Esophagus squamous epithelium (tissue), 4 donors: ENCODE measurements at regions not wholly inside any gene's neighbourhood (a gene's known extent, or its start where the extent isn't known, plus 50 kb on each side); places are given as distances from the start of the nearest gene placed in this dataset.

Source experiments
- POLR2A ChIP-seq, 4 donors: fragments of 450-650 bp; IDR thresholded peaks; one replicate each; pipeline ENCODE4 v1.6.1; 2017; ENCODE audit warnings: antibody characterized with exemption in 4 of 4, mild to moderate bottlenecking in 4 of 4, moderate library complexity in 3 of 4
- TF ChIP-seq, protein P1 (sequence below), 6 experiments: fragments of 450-650 bp in 4 of 6; fragments of 200-600 bp in 2 of 6; sonication (generic) in 2 of 6; IDR thresholded peaks; one replicate each; pipeline ENCODE4 v1.5.1; 2016 to 2019; ENCODE audit warnings: antibody characterized with exemption in 6 of 6, mild to moderate bottlenecking in 4 of 6, moderate library complexity in 4 of 6

GRCh38 chr7:119382726-119383125, 890.2 kb upstream of the KCND2 start:
- TF ChIP-seq, protein P1, sequence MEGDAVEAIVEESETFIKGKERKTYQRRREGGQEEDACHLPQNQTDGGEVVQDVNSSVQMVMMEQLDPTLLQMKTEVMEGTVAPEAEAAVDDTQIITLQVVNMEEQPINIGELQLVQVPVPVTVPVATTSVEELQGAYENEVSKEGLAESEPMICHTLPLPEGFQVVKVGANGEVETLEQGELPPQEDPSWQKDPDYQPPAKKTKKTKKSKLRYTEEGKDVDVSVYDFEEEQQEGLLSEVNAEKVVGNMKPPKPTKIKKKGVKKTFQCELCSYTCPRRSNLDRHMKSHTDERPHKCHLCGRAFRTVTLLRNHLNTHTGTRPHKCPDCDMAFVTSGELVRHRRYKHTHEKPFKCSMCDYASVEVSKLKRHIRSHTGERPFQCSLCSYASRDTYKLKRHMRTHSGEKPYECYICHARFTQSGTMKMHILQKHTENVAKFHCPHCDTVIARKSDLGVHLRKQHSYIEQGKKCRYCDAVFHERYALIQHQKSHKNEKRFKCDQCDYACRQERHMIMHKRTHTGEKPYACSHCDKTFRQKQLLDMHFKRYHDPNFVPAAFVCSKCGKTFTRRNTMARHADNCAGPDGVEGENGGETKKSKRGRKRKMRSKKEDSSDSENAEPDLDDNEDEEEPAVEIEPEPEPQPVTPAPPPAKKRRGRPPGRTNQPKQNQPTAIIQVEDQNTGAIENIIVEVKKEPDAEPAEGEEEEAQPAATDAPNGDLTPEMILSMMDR (IDR thresholded peaks at IDR 0.05), result no peak
- no peak for TF ChIP-seq POLR2A (IDR thresholded peaks at IDR 0.05)
